Epithelial cell of proximal tubule (primary cell): ENCODE measurements at regions not wholly inside any gene's neighbourhood (a gene's known extent, or its start where the extent isn't known, plus 50 kb on each side); places are given as distances from the start of the nearest gene placed in this dataset.

Experiments used
- DNase-seq: peaks from one replicate; pipeline ENCODE4 v3.0.0-alpha.2; 2011; ENCODE audit warnings: low read depth
- H3K4me3 ChIP-seq: 2 replicates; pipeline ENCODE4 v1.5.1; 2011; ENCODE audit warnings: low read depth, mild to moderate bottlenecking, low read length
- TF ChIP-seq, protein P1 (sequence below): conservative IDR thresholded peaks from 2 replicates; pipeline ENCODE4 v1.5.1; 2012; ENCODE audit warnings: low read depth, mild to moderate bottlenecking, low read length

- no peak for DNase-seq
- no peak overlapping the region for H3K4me3 ChIP-seq
- TF ChIP-seq, protein P1, sequence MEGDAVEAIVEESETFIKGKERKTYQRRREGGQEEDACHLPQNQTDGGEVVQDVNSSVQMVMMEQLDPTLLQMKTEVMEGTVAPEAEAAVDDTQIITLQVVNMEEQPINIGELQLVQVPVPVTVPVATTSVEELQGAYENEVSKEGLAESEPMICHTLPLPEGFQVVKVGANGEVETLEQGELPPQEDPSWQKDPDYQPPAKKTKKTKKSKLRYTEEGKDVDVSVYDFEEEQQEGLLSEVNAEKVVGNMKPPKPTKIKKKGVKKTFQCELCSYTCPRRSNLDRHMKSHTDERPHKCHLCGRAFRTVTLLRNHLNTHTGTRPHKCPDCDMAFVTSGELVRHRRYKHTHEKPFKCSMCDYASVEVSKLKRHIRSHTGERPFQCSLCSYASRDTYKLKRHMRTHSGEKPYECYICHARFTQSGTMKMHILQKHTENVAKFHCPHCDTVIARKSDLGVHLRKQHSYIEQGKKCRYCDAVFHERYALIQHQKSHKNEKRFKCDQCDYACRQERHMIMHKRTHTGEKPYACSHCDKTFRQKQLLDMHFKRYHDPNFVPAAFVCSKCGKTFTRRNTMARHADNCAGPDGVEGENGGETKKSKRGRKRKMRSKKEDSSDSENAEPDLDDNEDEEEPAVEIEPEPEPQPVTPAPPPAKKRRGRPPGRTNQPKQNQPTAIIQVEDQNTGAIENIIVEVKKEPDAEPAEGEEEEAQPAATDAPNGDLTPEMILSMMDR, result no peak
Observed at GRCh38 chr5:110019780-110020179, 330.1 kb downstream of the MAN2A1 start.

GRCh38 chr5:110021251-110021650, 331.5 kb downstream of the MAN2A1 start:
- no peak for DNase-seq
- TF ChIP-seq, protein P1, result no peak
- H3K4me3 ChIP-seq, result no peak overlapping the region

DNA sequence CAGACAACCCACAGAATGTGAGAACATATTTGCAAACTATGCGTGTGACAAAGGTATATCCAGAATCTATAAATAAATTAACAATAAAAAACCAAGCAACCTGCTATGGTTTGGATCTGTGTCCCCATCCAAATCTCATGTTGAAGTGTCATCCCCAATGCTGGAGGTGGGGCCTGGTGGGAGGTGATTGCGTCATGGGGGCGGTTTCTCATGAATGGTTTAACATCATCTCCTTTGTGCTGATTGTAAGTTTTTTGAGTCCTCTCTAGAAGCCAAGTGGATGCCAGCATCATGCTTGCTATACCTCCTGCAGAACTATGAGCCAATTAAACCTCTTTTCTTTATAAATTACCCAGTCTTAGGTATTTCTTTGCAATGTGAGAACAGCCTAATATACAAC, 335.4 kb downstream of the MAN2A1 start:
- TF ChIP-seq, protein P1, result no peak
- no peak for DNase-seq
- no peak overlapping the region for H3K4me3 ChIP-seq

- TF ChIP-seq, protein P1, result no peak
- no peak overlapping the region for H3K4me3 ChIP-seq
- no peak for DNase-seq
Observed at GRCh38 chr5:110027527-110028322, 338.0 kb downstream of the MAN2A1 start.

DNA sequence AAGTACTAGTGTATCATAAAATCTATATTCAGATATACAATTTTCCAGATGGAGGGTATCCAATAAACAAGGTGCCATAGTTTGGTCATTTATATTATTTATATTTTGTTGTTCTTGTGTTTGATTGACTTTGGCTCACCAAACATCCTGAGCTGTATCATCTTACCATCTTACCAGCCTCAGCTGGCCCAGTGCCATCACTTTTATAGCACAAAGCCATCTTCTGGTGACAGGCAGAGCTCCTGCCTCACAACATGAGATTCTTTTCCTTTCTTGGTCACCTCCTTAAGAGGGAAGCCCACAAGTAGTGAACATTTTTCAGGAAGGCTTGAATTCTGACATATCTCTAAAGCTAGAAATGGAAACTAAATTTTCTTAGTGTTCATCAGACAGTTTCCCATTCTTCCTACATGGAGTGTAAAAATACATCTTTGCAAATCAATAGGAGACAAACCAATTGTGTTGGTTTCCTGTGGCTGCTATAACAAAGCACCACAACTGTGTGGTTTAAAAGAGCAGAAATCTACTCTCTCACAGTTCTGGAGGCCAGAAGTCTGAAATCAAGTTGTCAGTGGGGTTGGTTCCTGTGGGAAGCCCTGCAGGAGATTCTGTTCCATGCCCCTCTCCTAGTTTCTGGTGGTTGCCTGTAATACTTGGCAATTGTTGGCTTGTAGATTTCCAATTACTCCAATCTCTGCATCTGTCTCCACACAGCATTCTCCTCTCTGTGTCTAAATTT, 341.8 kb downstream of the MAN2A1 start:
- H3K4me3 ChIP-seq, result no peak overlapping the region
- TF ChIP-seq, protein P1, result no peak
- DNase-seq, result no peak

DNA sequence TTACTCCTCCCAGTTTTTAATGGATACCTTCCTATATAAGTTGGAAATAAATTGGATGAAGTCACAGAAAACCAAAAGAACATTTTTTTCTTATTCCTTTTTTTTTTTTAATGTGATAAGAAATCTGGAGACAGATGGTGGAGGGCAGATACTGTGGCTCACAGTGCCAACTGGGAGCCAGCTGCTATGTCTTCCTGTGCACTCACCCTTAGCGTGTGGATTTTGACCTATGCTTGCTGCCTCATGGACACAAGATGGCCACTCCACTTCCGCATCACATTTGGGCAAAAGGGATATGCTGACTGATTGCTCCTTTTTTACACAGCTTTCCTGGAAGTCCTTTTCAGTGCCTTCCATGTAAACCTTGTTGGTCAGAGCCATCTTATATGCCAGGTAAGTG, 342.6 kb downstream of the MAN2A1 start:
- TF ChIP-seq, protein P1, result no peak
- H3K4me3 ChIP-seq, result no peak overlapping the region
- no peak for DNase-seq

GRCh38 chr5:110034056-110034600, 344.4 kb downstream of the MAN2A1 start:
- TF ChIP-seq, protein P1, result no peak

More at GRCh38 chr5:110034056-110034600, 344.4 kb downstream of the MAN2A1 start:
- H3K4me3 ChIP-seq, result no peak overlapping the region
- no peak for DNase-seq
